ENCODE measurements at regions not wholly inside any gene's neighbourhood (a gene's known extent, or its start where the extent isn't known, plus 50 kb on each side); places are given as distances from the start of the nearest gene placed in this dataset.

GRCh38 chr10:75334720-75335119 lies 66.8 kb downstream of the ZNF503 start:
- TF ChIP-seq, protein P1, sequence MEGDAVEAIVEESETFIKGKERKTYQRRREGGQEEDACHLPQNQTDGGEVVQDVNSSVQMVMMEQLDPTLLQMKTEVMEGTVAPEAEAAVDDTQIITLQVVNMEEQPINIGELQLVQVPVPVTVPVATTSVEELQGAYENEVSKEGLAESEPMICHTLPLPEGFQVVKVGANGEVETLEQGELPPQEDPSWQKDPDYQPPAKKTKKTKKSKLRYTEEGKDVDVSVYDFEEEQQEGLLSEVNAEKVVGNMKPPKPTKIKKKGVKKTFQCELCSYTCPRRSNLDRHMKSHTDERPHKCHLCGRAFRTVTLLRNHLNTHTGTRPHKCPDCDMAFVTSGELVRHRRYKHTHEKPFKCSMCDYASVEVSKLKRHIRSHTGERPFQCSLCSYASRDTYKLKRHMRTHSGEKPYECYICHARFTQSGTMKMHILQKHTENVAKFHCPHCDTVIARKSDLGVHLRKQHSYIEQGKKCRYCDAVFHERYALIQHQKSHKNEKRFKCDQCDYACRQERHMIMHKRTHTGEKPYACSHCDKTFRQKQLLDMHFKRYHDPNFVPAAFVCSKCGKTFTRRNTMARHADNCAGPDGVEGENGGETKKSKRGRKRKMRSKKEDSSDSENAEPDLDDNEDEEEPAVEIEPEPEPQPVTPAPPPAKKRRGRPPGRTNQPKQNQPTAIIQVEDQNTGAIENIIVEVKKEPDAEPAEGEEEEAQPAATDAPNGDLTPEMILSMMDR (IDR thresholded peaks at IDR 0.05): no peak
- Histone ChIP-seq H3K36me3 (no peaks in the 10 kb centered on the region), H3K27me3 (no peaks in the 10 kb centered on the region), H3K27ac (no peak overlapping the region), H3K4me1 (ENCODE audit: control insufficient read depth in 1 of 2, insufficient read depth in 1 of 2, low read depth in 1 of 2, low read length in 1 of 2) (no peaks in the 10 kb centered on the region), H3K9me3 (no peaks in the 10 kb centered on the region), H3K4me3 (ENCODE audit: low read depth in 1 of 2, low read length in 1 of 2) (no peak overlapping the region)

GRCh38 chr10:75332081-75332480 lies 69.5 kb downstream of the ZNF503 start:
- H3K27ac ChIP-seq: no peak overlapping the region
- TF ChIP-seq, protein P1 (IDR thresholded peaks at IDR 0.05): no peak
- no peaks in the 10 kb centered on the region for H3K4me1 ChIP-seq (ENCODE audit: control insufficient read depth in 1 of 2, insufficient read depth in 1 of 2, low read depth in 1 of 2, low read length in 1 of 2)
- H3K36me3 ChIP-seq: no peaks in the 10 kb centered on the region
- no peaks in the 10 kb centered on the region for H3K9me3 ChIP-seq
- no peak overlapping the region for H3K4me3 ChIP-seq (ENCODE audit: low read depth in 1 of 2, low read length in 1 of 2)
- no peaks in the 10 kb centered on the region for H3K27me3 ChIP-seq

GRCh38 chr10:75331081-75331480 lies 70.5 kb downstream of the ZNF503 start:
- Histone ChIP-seq H3K4me1 (ENCODE audit: control insufficient read depth in 1 of 2, insufficient read depth in 1 of 2, low read depth in 1 of 2, low read length in 1 of 2) (no peaks in the 10 kb centered on the region), H3K4me3 (ENCODE audit: low read depth in 1 of 2, low read length in 1 of 2) (no peak overlapping the region), H3K27me3 (no peaks in the 10 kb centered on the region), H3K27ac (no peak overlapping the region), H3K9me3 (no peaks in the 10 kb centered on the region), H3K36me3 (no peaks in the 10 kb centered on the region)
- TF ChIP-seq, protein P1 (IDR thresholded peaks at IDR 0.05): no peak

GRCh38 chr10:75329190-75329745 lies 72.3 kb downstream of the ZNF503 start:
- H3K27me3 ChIP-seq: peaks cover 4% of the 10 kb centered on the region
- H3K4me1 ChIP-seq (ENCODE audit: control insufficient read depth in 1 of 2, insufficient read depth in 1 of 2, low read depth in 1 of 2, low read length in 1 of 2): no peaks in the 10 kb centered on the region
- TF ChIP-seq, protein P1 (IDR thresholded peaks at IDR 0.05): no peak
- H3K27ac ChIP-seq: no peak overlapping the region
- H3K9me3 ChIP-seq: no peaks in the 10 kb centered on the region
- H3K4me3 ChIP-seq (ENCODE audit: low read depth in 1 of 2, low read length in 1 of 2): no peak overlapping the region
- H3K36me3 ChIP-seq: no peaks in the 10 kb centered on the region

- Histone ChIP-seq H3K27ac (no peak overlapping the region), H3K36me3 (no peaks in the 10 kb centered on the region), H3K4me1 (ENCODE audit: control insufficient read depth in 1 of 2, insufficient read depth in 1 of 2, low read depth in 1 of 2, low read length in 1 of 2) (no peaks in the 10 kb centered on the region), H3K27me3 (peaks cover 4% of the 10 kb centered on the region), H3K9me3 (no peaks in the 10 kb centered on the region), H3K4me3 (ENCODE audit: low read depth in 1 of 2, low read length in 1 of 2) (no peak overlapping the region)
- TF ChIP-seq, protein P1 (IDR thresholded peaks at IDR 0.05): no peak
These were observed 75.3 kb downstream of the ZNF503 start for GRCh38 chr10:75326306-75326705.

DNA sequence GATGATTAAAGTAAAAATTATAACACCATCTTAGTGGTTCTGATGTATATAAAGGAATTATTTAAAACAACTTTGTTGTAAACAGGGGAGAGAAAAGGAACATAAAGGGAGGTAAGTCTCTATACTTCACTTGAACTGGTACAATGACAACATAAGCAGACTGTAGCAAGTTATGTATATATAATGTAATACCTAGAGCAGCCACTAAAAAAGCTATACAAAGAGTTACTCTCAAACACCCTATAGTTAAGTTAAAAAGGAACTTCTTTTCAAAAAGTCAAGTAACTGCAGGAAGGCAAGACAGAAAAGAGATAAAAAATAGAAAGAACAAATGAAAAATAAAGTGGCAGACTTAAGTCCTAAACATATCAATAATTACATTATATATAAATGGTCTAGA lies 82.3 kb downstream of the ZNF503 start:
- H3K4me3 ChIP-seq (ENCODE audit: low read depth in 1 of 2, low read length in 1 of 2): no peak overlapping the region
- no peaks in the 10 kb centered on the region for H3K27me3 ChIP-seq
- no peaks in the 10 kb centered on the region for H3K9me3 ChIP-seq
- no peaks in the 10 kb centered on the region for H3K4me1 ChIP-seq (ENCODE audit: control insufficient read depth in 1 of 2, insufficient read depth in 1 of 2, low read depth in 1 of 2, low read length in 1 of 2)
- H3K36me3 ChIP-seq: no peaks in the 10 kb centered on the region
- H3K27ac ChIP-seq: no peak overlapping the region
- TF ChIP-seq, protein P1 (IDR thresholded peaks at IDR 0.05): no peak
